Neuronal stem cell (in vitro differentiated cells): ENCODE measurements at regions not wholly inside any gene's neighbourhood (a gene's known extent, or its start where the extent isn't known, plus 50 kb on each side); places are given as distances from the start of the nearest gene placed in this dataset.

Experiments used
- DNase-seq: peaks from one replicate; pipeline ENCODE4 v3.0.0-alpha.2; 2013; ENCODE audit warnings: low spot score
- H2AFZ ChIP-seq: one replicate; pipeline ENCODE4 v1.6.1; 2013; ENCODE audit warnings: mild to moderate bottlenecking, low read length, inconsistent platforms
- H2AK5ac ChIP-seq: 2 replicates; pipeline ENCODE4 v1.6.1; 2013; ENCODE audit warnings: low read depth, mild to moderate bottlenecking, inconsistent platforms, low read length, moderate library complexity, mixed read lengths
- H2BK120ac ChIP-seq: 2 replicates; pipeline ENCODE4 v1.6.1; 2013; ENCODE audit warnings: low read depth, mild to moderate bottlenecking, inconsistent platforms, low read length, moderate library complexity, mixed read lengths
- H2BK12ac ChIP-seq: one replicate; pipeline ENCODE4 v1.6.1; 2013; ENCODE audit warnings: low read length, inconsistent platforms
- H2BK15ac ChIP-seq: 2 replicates; pipeline ENCODE4 v1.6.1; 2013; ENCODE audit warnings: mild to moderate bottlenecking, low read length, inconsistent platforms, mixed read lengths
- H2BK5ac ChIP-seq: one replicate; pipeline ENCODE4 v1.6.1; 2013; ENCODE audit warnings: inconsistent platforms, mild to moderate bottlenecking, low read length, moderate library complexity
- H3K14ac ChIP-seq: one replicate; pipeline ENCODE4 v1.6.1; 2013; ENCODE audit warnings: low read length, inconsistent platforms
- H3K18ac ChIP-seq: 2 replicates; pipeline ENCODE4 v1.6.1; 2013; ENCODE audit warnings: low read length, inconsistent platforms
- H3K23ac ChIP-seq: 2 replicates; pipeline ENCODE4 v1.6.1; 2013; ENCODE audit warnings: low read depth, mild to moderate bottlenecking, mixed read lengths, low read length, inconsistent platforms; ENCODE audit not compliant: poor library complexity
- H3K27ac ChIP-seq: replicated peaks from 3 replicates; pipeline ENCODE4 v1.5.1; 2013; ENCODE audit warnings: low read length, inconsistent platforms
- H3K27me3 ChIP-seq, 3 experiments: 2 replicates each; pipeline ENCODE4 v1.6.1; 2013; ENCODE audit warnings: low read length in 3 of 3, mild to moderate bottlenecking in 2 of 3, inconsistent platforms in 1 of 3, low read depth in 1 of 3, mixed read lengths in 1 of 3, moderate library complexity in 1 of 3; ENCODE audit not compliant: control insufficient read depth in 3 of 3, insufficient read depth in 3 of 3
- H3K36me3 ChIP-seq, 2 donors: replicated peaks in 1 of 2; 2 replicates each; pipeline ENCODE4 v1.6.1; 2013; ENCODE audit warnings: low read length in 2 of 2; ENCODE audit not compliant: control insufficient read depth in 2 of 2, insufficient read depth in 2 of 2
- H3K4ac ChIP-seq: 2 replicates; pipeline ENCODE4 v1.6.1; 2013; ENCODE audit warnings: inconsistent platforms, mild to moderate bottlenecking, low read length, moderate library complexity
- H3K4me1 ChIP-seq, 2 donors: 1 replicate in 1 of 2; 2 replicates in 1 of 2; pipeline ENCODE4 v1.6.1; 2013; ENCODE audit warnings: low read length in 2 of 2, low read depth in 1 of 2; ENCODE audit not compliant: control insufficient read depth in 2 of 2, insufficient read depth in 1 of 2
- H3K4me2 ChIP-seq: one replicate; pipeline ENCODE4 v1.6.1; 2013; ENCODE audit warnings: mild to moderate bottlenecking, low read length, inconsistent platforms; ENCODE audit not compliant: insufficient read depth, poor library complexity, severe bottlenecking
- H3K4me3 ChIP-seq, 2 donors: 2 replicates each; pipeline ENCODE4 v1.5.1; 2013; ENCODE audit warnings: low read length in 2 of 2, mild to moderate bottlenecking in 2 of 2, inconsistent platforms in 1 of 2, moderate library complexity in 1 of 2
- H3K79me1 ChIP-seq: one replicate; pipeline ENCODE4 v1.6.1; 2013; ENCODE audit warnings: low read depth, mild to moderate bottlenecking, inconsistent platforms, low read length, moderate library complexity
- H3K9ac ChIP-seq: one replicate; pipeline ENCODE4 v1.6.1; 2013; ENCODE audit warnings: mild to moderate bottlenecking, low read depth, low read length, inconsistent platforms; ENCODE audit not compliant: poor library complexity
- H3K9me3 ChIP-seq, 2 donors: replicated peaks in 1 of 2; 2 replicates each; pipeline versions ENCODE3 to v1.6.1; 2013; ENCODE audit warnings: low read length in 2 of 2, mild to moderate bottlenecking in 2 of 2, inconsistent platforms in 1 of 2, low read depth in 1 of 2, mixed read lengths in 1 of 2, moderate library complexity in 1 of 2; ENCODE audit not compliant: control insufficient read depth in 2 of 2, insufficient read depth in 1 of 2
- H4K8ac ChIP-seq: one replicate; pipeline ENCODE4 v1.6.1; 2013; ENCODE audit warnings: low read depth, mild to moderate bottlenecking, inconsistent platforms, low read length, moderate library complexity
- H4K91ac ChIP-seq: one replicate; pipeline ENCODE4 v1.6.1; 2013; ENCODE audit warnings: low read length, low read depth, mild to moderate bottlenecking, inconsistent platforms; ENCODE audit not compliant: poor library complexity
- WGBS, 2 donors: extraction: QIAGEN DNeasy Blood & Tissue Kit; methylation state at CpG; one replicate each; pipeline ENCODE4 v1.1.7; 2013; ENCODE audit warnings: missing lambda C conversion rate in 2 of 2, mixed read lengths in 1 of 2; ENCODE audit not compliant: insufficient read length in 2 of 2, insufficient replicate concordance in 1 of 2; ENCODE audit errors: extremely low coverage in 2 of 2; 5-methylcytosine and 5-hydroxymethylcytosine counted together

- H3K4me1 ChIP-seq, result no peaks in the 10 kb centered on the region
- H3K18ac ChIP-seq, result no peak overlapping the region
- H3K23ac ChIP-seq, result no peak overlapping the region
- no peaks in the 10 kb centered on the region for H3K79me1 ChIP-seq
- no peaks in the 10 kb centered on the region for H3K27me3 ChIP-seq
- H3K9ac ChIP-seq, result no peak overlapping the region
- no CpG with 5 or more reads among the region's 5 CpGs for WGBS, 2 donors
- H3K9me3 ChIP-seq, result no peaks in the 10 kb centered on the region
- H2AFZ ChIP-seq, result no peak overlapping the region
- no peak overlapping the region for H3K4ac ChIP-seq
- no peak overlapping the region for H4K8ac ChIP-seq
- H3K27ac ChIP-seq, result no peak overlapping the region
- H3K36me3 ChIP-seq, result no peaks in the 10 kb centered on the region
- no peak overlapping the region for H2BK5ac ChIP-seq
- H2BK120ac ChIP-seq, result no peak overlapping the region
- no peak for DNase-seq
- H3K14ac ChIP-seq, result no peak overlapping the region
- H2BK15ac ChIP-seq, result no peak overlapping the region
- no peak overlapping the region for H3K4me3 ChIP-seq
- no peak overlapping the region for H3K4me2 ChIP-seq
- no peak overlapping the region for H2BK12ac ChIP-seq
- H4K91ac ChIP-seq, result no peak overlapping the region
- no peak overlapping the region for H2AK5ac ChIP-seq
Measured at GRCh38 chr14:87542288-87542687, 450.7 kb downstream of the GALC start.

- WGBS, 2 donors, result no CpG with 5 or more reads among the region's 2 CpGs
- Histone ChIP-seq H2BK15ac (no peak overlapping the region), H4K91ac (no peak overlapping the region), H3K9me3 (no peaks in the 10 kb centered on the region), H2BK12ac (no peak overlapping the region), H3K18ac (no peak overlapping the region), H3K23ac (no peak overlapping the region), H2BK120ac (no peak overlapping the region), H4K8ac (no peak overlapping the region), H3K4ac (no peak overlapping the region), H3K36me3 (no peaks in the 10 kb centered on the region), H3K14ac (no peak overlapping the region), H3K4me2 (no peak overlapping the region), H3K4me1 (no peaks in the 10 kb centered on the region), H3K4me3 (no peak overlapping the region), H2AFZ (no peak overlapping the region), H3K79me1 (no peaks in the 10 kb centered on the region), H3K9ac (no peak overlapping the region), H3K27me3 (no peaks in the 10 kb centered on the region), H3K27ac (no peak overlapping the region), H2BK5ac (no peak overlapping the region), H2AK5ac (no peak overlapping the region)
- DNase-seq, result no peak
Measured at GRCh38 chr14:87540339-87540738, 452.6 kb downstream of the GALC start.

- no peak overlapping the region for H2BK5ac ChIP-seq
- no peak overlapping the region for H3K14ac ChIP-seq
- H4K8ac ChIP-seq, result no peak overlapping the region
- no peak overlapping the region for H2AK5ac ChIP-seq
- no peak overlapping the region for H2AFZ ChIP-seq
- H3K4ac ChIP-seq, result no peak overlapping the region
- no peaks in the 10 kb centered on the region for H3K79me1 ChIP-seq
- H3K27ac ChIP-seq, result no peak overlapping the region
- no peak overlapping the region for H2BK120ac ChIP-seq
- no peak for DNase-seq
- H3K9me3 ChIP-seq, result no peaks in the 10 kb centered on the region
- H3K9ac ChIP-seq, result no peak overlapping the region
- H3K4me3 ChIP-seq, result no peak overlapping the region
- H2BK15ac ChIP-seq, result no peak overlapping the region
- H3K4me2 ChIP-seq, result no peak overlapping the region
- no peak overlapping the region for H4K91ac ChIP-seq
- H2BK12ac ChIP-seq, result no peak overlapping the region
- no peaks in the 10 kb centered on the region for H3K27me3 ChIP-seq
- H3K4me1 ChIP-seq, result no peaks in the 10 kb centered on the region
- H3K36me3 ChIP-seq, result no peaks in the 10 kb centered on the region
- no peak overlapping the region for H3K18ac ChIP-seq
- WGBS, 2 donors, result no CpG with 5 or more reads among the region's 4 CpGs
- H3K23ac ChIP-seq, result no peak overlapping the region
Measured at GRCh38 chr14:87529081-87529480, 463.9 kb downstream of the GALC start.

- Histone ChIP-seq H3K4me2 (no peak overlapping the region), H3K23ac (no peak overlapping the region), H3K9me3 (no peaks in the 10 kb centered on the region), H3K79me1 (no peaks in the 10 kb centered on the region), H2BK120ac (no peak overlapping the region), H3K18ac (no peak overlapping the region), H3K4me3 (no peak overlapping the region), H3K27me3 (no peaks in the 10 kb centered on the region), H2AFZ (no peak overlapping the region), H2BK12ac (no peak overlapping the region), H3K9ac (no peak overlapping the region), H3K14ac (no peak overlapping the region), H3K36me3 (no peaks in the 10 kb centered on the region), H3K4me1 (no peaks in the 10 kb centered on the region), H2BK15ac (no peak overlapping the region), H4K91ac (no peak overlapping the region), H3K4ac (no peak overlapping the region), H2BK5ac (no peak overlapping the region), H2AK5ac (no peak overlapping the region), H3K27ac (no peak overlapping the region), H4K8ac (no peak overlapping the region)
- no peak for DNase-seq
- WGBS, 2 donors, result no CpG with 5 or more reads among the region's 4 CpGs
Measured at GRCh38 chr14:87526731-87527130, 466.3 kb downstream of the GALC start.
